ENCODE measurements at regions not wholly inside any gene's neighbourhood (a gene's known extent, or its start where the extent isn't known, plus 50 kb on each side); places are given as distances from the start of the nearest gene placed in this dataset.

DNA sequence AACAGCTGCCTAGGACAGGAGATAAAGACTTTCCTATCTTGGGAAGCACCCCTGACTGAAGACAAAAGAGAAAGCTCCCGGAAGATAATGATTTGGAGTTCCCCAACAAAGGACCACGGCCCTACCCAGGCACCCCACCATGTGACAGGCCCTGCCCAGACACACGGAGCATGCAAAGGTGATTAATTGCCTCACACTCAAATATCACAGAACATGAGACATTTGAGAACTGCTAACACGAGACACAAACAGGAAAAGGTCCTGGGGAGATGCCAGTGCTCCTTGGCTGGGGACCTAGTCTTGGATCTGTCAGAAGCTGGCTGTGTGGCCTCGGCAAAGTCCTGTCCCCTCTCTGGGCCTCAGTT, 82.5 kb upstream of the PTPN1 start:
- TF ChIP-seq, protein P1, sequence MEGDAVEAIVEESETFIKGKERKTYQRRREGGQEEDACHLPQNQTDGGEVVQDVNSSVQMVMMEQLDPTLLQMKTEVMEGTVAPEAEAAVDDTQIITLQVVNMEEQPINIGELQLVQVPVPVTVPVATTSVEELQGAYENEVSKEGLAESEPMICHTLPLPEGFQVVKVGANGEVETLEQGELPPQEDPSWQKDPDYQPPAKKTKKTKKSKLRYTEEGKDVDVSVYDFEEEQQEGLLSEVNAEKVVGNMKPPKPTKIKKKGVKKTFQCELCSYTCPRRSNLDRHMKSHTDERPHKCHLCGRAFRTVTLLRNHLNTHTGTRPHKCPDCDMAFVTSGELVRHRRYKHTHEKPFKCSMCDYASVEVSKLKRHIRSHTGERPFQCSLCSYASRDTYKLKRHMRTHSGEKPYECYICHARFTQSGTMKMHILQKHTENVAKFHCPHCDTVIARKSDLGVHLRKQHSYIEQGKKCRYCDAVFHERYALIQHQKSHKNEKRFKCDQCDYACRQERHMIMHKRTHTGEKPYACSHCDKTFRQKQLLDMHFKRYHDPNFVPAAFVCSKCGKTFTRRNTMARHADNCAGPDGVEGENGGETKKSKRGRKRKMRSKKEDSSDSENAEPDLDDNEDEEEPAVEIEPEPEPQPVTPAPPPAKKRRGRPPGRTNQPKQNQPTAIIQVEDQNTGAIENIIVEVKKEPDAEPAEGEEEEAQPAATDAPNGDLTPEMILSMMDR (conservative IDR thresholded peaks at IDR 0.05; ENCODE audit: low read length), result no peak
- TF ChIP-seq EZH2phosphoT487 (IDR thresholded peaks at IDR 0.05; ENCODE audit: borderline replicate concordance), result no peak

Measured in Loucy (cell line).